ENCODE measurements at regions not wholly inside any gene's neighbourhood (a gene's known extent, or its start where the extent isn't known, plus 50 kb on each side); places are given as distances from the start of the nearest gene placed in this dataset.

DNA sequence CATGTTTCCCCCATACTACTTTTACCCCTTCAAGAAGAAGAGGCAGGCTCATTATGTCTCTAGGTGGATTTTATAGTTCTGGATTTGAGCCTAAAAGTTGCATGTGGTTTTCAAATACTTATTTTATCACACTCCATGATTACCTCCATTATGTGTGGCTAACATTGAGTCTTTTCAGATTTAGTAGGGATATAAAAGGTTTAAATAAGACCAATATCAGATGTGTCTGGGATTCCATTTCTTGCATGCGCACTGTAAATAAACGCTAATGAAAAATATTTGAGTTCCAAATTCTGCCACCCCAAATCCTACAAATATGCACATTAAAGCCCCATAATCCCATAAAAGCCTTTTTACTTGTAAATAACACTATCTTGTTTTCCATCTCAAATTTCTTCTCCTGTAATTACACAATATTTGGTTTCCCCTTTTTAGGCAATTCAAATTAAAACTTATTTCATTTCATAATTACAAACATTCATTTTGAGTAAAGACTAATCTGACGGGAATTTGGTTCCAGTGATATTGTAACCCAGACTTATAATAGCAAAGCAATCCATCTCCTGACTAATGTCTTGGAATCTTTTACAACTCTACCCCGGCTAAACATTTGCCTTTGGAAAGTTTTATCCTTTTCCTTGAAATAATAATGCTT lies 600.0 kb downstream of the SLC4A3 start:
- no peak for TF ChIP-seq POLR2A (IDR thresholded peaks at IDR 0.05)
- TF ChIP-seq, protein P1, sequence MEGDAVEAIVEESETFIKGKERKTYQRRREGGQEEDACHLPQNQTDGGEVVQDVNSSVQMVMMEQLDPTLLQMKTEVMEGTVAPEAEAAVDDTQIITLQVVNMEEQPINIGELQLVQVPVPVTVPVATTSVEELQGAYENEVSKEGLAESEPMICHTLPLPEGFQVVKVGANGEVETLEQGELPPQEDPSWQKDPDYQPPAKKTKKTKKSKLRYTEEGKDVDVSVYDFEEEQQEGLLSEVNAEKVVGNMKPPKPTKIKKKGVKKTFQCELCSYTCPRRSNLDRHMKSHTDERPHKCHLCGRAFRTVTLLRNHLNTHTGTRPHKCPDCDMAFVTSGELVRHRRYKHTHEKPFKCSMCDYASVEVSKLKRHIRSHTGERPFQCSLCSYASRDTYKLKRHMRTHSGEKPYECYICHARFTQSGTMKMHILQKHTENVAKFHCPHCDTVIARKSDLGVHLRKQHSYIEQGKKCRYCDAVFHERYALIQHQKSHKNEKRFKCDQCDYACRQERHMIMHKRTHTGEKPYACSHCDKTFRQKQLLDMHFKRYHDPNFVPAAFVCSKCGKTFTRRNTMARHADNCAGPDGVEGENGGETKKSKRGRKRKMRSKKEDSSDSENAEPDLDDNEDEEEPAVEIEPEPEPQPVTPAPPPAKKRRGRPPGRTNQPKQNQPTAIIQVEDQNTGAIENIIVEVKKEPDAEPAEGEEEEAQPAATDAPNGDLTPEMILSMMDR (IDR thresholded peaks at IDR 0.05 in 8 of 11, conservative IDR thresholded peaks at IDR 0.05 in 3 of 11): no peak
